ENCODE measurements at regions not wholly inside any gene's neighbourhood (a gene's known extent, or its start where the extent isn't known, plus 50 kb on each side); places are given as distances from the start of the nearest gene placed in this dataset.
A peak's percentile ranks its signal among the peaks of the same experiment; 100 is the strongest.

DNA sequence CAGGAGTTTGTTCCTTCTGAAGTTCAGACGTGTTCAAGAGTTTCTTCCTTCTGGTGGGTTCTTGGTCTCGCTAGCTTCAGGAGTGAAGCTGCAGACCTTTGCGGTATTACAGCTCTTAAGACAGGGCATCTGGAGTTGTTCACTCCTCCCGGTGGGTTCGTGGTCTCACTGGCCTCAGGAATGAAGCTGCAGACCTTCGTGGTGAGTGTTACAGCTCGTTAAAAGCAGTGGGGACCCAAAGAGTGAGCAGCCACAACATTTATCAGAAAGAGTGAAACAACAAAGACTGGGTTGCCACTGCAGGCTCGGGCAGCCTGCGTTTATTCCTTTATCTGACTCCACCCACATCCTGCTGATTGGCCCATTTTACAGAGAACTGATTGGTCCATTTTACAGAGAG is 373.1 kb downstream of the ETS1 start:
- DNase-seq, result no peak

DNA sequence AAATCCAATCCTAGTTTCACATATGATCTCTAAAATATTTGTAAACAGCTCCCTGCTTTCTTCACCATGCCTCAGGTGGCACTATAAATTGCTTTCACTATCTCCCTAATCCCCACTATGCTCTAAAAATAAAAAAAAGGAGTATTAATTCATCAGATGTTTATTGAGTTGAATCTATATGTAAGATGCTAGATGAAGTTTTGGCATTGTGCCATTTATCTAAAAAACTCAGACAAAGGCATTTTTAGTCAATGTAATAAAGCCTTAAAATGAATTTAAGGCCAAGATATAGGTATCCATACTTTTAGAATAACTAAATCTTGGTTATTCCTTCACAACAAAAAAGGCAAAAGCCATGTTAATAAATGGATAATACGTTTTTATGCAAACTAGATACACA is 373.9 kb downstream of the ETS1 start:
- DNase-seq, result no peak

DNA sequence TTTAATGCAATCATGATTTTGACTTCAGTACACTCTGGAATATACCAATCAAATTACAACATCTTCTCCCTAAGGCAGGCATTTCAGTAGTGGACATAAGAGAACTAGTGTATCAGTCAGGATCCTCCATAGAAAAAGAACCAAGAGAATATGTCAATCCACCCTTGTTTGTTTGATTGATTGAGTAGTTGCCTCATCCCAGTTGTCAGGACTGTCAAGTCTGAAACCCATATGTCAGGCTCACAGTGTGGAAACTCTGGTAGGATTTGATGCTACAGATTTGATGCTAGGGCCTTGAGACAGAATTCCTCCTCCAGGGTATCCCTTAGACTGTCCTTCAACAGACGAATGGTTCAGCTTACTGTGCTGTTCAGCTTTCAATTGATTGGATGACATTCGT is 375.0 kb downstream of the ETS1 start:
- no peak for DNase-seq

DNA sequence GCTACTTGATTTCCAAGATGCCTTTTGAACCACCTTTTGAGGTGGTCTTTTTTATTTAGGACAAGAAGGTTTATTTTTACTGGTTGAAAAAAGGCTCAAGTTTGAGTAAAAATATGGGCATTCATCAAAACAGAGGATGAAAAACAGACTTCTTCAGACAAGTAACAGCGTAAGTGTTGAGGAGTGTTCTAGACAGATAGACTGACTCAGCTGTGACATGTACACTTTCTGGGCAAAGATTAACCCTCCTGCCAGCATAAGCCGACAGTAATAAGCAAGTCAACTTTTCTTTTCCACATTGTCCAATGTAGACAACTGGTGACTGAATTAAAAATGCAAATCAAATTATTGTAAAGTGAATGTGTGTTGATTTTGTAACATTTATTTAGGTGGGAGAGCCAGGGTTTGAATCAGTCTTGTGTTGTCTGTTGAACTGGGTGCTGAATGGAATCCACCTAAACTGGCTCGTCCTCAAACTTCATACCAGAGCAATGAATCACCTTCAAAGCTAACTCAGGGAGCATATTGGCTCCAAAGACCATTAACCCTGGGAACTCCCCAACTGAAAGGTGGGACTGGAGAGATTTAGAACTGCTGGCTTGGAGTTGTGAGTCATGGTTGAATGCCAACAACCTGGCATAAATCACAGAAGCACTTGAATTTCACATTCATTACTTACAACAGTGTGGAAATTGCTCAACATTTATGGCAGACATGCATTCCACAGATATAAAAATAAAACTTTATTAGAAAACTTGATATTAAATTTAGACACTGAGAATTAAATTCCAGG is 377.0 kb downstream of the ETS1 start:
- peak; percentile 77 for DNase-seq

DNA sequence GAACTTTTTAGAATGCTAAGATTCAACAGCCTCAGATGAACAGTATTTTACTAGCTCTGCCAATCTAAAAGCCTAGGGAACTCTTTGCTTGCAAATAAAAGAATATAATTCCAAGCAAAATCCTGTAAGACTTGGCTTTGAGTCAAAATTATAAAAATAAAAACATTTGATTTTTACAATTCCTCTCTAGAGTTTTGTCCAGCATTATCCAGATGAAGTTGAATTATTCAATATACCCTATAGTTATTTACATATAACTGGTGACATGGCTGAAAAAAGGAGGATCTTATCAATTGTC is 378.3 kb downstream of the ETS1 start:
- no peak for DNase-seq

DNA sequence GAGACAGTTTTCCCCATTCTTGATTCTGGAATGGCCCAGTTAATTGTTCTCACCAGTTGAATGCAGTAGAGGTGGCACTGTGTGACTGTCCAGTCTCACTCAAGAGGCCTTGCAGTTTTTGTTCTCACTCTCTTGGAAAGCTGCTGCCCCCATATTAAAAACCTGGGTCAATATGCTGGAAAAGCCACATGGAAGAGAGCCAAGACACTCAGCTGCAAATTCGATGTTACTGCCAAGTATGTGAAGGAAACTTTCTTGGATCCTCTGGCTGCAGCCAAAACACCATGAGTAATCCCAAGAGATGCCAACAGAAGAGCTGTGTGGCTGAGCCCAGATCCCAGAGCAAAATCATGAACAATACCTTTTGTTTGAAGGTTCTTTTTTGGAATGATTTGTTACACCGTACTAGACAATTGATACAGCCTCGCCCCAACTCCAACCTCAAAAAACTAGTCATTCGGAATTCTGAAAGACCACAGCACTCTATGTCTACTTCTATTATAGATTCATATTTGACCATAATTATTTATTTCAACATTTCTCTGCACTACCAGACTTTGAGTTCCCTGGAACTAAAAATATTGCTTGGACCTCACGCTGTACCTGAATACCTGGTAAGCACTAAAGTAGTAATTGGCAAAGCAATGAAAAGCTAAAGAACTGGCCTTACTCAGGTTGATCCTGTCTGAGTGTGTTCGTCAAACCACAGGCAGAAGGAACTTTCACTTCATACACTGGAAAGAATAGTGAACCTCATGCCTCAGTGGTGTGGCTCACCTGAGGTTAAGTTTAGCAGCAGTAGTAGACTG is 378.8 kb downstream of the ETS1 start:
- no peak for DNase-seq

DNA sequence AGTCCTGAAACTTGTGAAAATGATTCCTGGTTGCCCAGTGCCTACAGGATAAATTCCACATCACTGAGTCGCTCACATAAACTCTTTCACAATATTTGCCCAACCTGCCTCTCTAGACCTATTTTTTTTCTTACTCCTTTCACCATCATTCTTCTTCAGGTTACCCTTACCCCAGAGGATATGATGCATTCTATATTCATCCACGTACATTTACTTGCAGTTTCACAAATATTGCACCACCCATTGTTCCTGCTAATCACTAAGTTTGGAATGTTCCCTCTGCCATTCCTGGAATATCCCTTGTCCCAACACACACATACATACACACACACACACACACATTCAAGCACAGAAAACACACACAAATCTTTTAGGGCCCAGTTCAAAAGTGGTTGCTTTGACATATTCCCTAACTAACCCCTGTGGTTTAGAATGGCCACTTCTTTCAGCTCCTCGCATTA is 379.5 kb downstream of the ETS1 start:
- peak; percentile 13 for DNase-seq

DNA sequence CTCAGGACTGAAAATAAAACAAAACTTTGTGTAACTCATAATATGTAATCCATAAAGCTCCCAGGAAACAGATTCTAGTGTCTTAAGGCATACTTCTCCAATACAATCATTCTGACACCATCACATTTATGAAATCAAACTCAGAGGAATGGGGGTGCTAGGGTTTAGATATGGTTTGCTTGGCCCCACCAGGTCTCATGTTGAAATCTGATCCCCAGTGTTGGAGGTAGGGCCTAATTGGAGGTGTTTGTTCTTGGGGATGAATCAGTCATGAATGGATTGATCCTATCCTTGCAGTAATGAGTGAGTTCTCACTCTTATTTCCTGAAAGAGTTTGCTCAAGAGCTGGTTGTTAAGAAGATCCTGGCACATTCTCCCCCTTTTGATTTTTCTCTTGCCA is 380.9 kb downstream of the ETS1 start:
- no peak for DNase-seq

DNA sequence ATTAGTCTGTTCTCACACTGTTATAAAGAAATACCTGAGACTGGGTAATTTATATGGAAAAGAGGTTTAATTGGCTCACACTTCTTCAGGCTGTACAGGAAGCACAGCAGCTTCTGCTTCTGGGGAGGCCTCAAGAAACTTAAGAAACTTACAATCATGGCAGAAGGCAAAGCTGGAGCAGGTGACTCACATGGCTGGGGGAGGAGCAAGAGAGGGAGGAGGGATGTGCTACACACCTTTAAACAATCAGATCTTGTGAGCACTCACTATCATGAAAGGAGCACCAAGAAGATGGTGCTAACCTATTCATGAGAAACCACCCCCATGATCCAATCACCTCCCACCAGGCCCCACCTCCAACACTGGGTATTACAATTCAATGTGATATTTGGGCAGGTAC is 381.6 kb downstream of the ETS1 start:
- no peak for DNase-seq

DNA sequence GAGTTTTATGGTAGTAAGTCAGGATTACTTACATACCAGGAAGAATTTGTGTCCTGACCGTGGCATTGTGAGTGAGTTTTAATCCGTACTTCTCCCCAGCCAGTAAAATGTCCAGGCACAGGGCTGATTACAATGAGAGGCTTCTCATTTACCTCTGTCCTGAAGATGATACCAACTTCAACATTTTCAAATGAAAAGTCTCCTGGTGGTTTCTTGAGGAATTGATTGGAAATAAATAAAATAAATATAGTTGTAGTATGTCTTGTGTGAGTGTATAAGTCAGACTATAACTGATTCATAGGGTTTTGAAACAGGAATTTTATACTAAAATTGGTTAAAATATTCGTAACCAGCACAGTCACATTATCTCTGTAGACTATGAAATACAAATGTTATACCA is 382.5 kb downstream of the ETS1 start:
- DNase-seq, result no peak

DNA sequence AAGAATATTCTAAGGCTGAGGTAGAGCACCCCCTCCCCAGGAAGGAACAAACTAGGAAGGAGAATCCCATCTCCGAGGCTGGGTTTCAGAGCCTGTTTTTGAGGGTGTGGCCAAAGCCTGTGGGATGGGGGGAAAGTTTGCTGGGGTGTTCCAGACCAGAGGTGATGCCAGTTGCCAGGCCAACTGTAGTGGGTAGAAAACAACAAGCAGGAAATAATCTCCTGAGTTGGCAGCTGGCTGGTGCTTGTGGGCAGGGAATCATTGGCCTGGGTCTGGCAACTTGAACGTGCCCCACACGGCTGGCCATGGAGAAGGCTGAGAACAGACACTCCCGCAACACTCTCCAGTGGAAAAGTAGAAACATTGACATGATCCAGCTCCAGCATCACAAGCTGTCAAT is 385.6 kb downstream of the ETS1 start:
- DNase-seq, result peak; percentile 33

DNA sequence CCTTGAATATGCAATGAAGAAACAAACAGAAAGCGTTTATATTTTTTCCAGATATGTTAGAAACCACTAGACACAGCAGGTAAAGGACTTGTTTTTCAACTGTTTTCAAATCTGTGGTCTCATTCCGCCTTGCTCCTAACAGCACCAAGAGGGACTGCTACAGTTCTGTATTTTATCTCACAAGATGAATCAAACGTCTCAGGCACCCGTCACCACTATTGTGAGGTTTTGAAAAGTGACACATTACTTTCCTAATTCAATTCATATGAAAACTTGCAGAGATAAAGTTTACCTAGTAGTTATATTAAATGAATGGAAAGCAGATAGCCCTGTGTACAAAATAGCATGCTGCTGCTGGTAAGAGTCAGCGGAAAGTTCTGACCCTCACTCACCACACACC is 386.3 kb downstream of the ETS1 start:
- no peak for DNase-seq

DNA sequence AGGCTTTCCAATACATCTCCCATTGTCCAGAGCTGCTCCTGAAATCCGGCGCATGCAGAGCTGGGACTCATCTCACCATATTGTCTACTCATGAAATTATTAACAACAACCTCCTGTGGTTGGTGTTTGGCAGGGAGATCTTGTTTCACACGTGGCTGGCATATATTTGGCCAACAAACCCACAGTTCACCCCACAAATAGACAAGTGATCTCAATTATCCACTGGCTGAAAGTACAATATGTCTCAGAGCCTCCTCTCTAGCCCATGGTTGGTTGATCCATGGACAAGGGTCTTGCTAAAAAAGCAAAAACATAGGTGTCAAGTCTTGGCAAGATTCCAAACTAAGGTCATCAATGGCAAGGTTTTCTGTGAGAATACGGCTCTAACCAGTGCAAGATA is 386.9 kb downstream of the ETS1 start:
- DNase-seq, result no peak

DNA sequence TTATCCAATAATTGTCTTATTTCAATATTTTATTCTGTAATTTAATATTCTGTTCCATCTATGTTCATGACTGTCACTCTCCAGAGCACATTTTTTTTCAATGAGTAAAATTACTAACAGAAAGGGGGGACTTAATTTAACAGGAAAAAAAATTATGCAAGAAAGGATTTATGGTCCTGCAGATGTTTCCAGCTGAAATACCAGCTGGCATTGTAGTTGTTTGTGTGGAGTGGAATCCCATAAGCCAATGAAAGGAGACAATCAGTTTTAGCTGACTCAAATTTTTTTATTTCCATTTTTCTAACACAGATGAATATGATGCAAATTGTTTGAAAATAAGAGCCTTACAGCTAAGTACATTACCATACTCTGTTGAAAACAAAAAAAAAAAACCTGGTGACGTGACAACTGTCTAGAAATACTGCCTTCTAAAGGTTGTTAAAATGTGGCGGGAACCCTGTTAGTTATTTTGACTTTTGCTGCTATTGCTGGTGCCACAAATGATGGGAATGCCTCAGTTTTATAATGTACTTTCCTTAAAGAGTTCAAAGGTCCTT is 389.1 kb downstream of the ETS1 start:
- no peak for DNase-seq

DNA sequence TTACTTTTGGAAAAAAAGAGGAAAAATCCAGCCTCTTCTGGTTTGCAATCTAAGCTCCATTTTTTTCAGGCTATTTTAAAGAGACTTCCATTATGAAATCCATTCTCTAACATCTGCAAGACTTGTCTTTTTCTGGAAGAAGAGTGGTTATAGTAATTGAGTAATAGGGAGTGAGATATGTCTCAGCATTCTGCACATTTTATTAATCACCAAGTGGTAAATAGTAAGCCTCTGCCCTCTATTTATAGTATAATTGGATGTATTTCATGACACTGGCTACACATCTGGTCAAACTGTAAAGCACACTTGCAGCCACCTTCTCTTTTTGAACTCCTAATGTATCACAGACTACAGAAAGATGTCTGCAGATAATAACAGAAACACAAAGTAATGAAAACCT is 391.1 kb downstream of the ETS1 start:
- DNase-seq, result no peak

DNA sequence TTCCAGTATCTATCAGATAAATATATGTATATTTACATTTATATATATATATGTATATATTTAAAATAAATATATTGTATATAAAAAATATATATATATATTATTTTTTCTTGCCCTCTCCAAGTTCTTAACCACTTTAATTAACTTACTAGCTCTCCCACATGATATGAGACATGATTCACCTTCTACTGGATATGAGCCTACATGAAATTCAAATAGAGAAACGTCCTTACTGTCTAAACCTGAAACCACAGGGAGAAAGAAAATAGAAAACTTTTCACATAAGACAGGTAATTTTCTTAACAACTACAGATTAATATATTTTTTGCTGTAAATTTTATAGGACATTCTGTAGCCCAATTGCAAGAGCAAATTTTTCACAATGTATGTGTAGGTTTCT is 391.6 kb downstream of the ETS1 start:
- DNase-seq, result no peak

DNA sequence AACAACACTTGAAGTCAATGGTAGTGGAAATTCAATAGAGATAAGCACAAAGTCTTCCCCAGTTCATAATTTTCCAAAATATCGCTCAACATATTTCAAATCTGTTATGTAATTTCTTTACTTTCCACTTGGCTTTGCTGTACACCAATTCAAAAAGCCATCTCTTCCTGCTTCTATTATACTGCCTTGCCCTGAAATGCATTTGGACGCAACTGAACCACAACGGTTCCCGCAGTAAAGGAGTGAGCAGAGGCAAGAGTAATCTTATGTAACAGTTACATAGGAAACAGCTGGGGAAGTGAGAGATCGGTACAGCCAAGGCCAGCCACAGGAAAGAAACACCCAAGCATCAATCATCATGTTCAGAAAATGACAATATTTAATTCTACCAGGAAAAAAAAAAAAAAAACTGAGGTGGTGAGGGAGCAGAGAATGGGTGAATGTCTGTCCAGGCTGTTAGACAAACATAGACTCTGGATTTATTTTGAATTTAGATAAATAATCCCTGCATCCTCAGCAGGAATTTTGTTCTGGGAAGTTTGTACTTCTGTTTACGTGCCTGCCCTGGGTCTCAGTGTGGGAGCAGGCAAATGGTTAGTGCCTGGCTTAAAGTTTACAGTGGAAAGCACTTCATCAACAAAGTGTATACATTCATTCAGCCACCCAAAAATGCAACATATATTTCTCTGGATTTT is 392.2 kb downstream of the ETS1 start:
- DNase-seq, result peak; percentile 13

DNA sequence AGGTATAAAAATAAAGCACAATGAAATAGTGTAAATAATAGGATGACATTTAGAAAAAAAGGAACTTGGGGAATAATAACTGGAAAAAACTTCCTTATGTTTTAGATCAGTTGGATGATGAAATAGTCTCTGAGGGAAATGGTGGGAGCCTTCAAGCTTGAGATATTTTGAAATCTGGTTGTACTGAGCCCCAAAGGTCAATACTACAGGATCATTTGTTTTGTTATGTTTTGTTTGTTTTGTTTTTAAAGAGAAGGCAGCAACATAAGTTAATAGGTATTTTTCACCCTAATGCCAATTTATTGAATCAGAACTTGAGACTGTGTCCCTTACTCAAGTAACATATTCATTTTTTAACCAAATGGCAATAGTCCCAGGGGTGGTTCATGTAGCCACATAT is 393.1 kb downstream of the ETS1 start:
- no peak for DNase-seq

DNA sequence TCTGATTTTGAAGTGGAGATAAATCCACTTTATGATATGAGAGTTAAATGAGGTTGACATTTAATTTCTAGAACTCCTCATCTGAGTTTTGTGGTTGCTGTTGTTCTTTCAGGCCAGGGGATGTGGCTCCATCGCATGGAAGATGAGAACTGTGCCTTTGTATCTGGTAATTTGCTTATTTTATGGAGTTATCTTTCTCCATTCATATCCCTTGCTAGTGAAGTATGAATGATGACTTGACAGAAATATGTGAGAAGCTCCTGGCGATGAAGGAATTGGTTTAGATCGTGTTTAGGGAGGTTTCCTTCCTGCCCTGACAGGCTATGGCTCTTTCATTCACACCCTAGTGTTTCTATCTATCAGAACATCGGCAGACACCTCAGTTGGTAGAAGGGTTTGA is 393.7 kb downstream of the ETS1 start:
- no peak for DNase-seq

DNA sequence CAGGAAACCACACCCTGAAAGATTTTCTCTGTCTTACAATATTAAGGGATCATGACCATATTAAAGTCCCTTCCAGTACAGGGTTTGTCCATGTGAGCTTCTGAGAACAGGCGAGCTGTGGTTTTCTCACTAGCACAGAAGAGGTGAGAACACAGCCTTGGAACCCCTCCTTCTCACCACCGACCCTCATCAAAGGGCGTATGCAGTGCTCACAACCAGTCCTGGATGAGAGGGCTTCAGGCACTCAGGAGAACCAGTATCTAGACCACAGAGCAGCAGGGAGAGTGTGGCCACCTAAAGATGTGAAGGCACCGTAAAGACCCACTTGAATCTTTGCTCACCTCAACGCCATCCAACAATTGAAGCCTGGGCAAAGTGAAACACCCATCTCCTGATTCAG is 397.0 kb downstream of the ETS1 start:
- DNase-seq, result no peak

DNA sequence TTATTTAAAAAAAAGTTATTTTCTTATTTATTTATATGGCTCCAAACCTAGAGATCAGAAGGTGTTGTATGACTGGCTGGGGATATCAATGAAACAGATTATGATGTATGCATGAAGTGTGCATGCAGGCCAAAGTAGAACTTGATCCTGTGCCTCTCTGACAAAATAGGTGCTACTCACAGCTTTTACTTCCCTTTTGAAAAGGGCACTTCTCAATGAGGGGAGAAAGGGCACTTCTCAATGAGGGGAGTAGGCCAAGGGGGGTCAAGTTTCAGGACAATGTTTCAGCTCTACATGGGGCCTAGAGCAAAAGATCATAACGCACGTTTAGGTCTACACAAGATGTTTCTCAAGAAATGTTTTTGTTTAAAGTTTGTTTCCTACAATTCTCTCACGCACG is 397.5 kb downstream of the ETS1 start:
- no peak for DNase-seq

DNA sequence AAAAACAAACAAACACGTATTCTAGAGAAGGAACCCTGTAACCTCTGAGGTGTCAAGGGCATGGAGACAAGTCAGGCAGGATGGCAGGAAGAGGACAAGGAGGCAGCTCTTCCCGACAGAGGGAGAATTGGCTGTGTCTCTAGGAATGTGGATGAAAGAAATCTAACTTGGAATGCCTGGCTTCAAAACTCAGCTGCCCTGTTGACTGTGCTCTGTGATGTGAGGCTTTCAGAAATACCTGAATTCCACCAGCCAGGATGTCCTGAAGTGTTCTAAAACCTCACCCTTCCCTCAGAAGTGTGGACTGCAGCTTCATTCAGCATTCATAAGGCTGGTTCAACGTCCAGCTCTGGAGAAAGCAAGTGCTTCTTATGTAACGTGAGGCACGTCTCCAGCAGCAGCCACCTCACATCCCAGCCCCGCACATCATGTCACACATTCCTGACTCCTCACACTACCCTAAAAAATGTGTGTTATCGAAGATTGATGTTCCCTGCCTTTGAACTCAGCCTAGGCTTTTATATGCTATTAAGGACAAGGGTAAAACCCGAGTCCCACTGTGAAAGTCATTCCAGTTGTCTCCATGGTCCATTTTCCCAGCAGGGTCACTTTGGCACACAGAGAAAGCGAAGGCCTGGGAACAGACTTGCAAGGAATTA is 398.9 kb downstream of the ETS1 start:
- DNase-seq, result no peak

DNA sequence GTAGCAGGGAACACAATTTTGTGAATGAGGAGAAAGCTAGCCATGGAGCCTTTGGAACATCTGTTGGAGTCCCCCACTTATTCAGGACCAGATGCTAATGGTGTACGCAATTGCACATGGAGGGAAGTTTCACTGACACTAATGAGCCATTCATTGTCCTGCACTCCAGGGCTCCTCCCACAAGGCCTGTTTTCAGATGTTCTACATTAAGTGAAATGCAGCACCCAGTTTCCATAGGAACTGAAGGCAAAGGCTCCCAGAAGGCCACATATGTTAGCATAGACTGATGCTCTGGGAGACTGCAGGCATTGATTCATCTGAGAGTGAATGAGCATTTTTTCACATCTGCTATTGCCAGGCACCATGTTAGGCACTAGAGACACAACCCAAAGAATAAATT is 399.5 kb downstream of the ETS1 start:
- peak; percentile 41 for DNase-seq

Measured in DMS53 (cell line).